ENCODE measurements at regions not wholly inside any gene's neighbourhood (a gene's known extent, or its start where the extent isn't known, plus 50 kb on each side); places are given as distances from the start of the nearest gene placed in this dataset.

DNA sequence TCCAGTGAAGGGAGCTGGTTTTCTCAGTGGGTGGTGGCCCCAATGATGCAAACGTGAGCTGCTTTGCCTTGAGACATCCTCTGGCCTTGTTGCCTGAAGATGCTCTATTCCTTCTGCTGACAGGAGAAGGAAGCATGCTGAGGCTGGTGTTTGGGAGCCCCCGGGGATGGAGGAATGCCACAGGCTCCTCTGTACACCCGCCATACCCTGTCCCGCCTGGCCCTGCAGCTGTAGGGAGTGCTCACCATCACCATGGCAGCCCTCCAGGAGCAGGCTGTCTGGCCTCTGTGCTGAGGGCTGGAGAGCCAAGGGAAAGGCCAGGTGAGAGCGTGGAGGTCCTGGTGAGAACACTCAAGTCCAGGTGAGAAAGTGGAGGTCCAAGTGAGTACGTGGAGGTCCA is 134.4 kb downstream of the MRPL36 start:
- no peaks in the 10 kb centered on the region for H3K79me2 ChIP-seq (ENCODE audit: insufficient read depth, low read depth, low read length)
- intact Hi-C loops (cut with micrococcal nuclease; ENCODE audit: unreplicated experiment) = no loop called here
- H3K4me2 ChIP-seq (ENCODE audit: low read length) = no peak overlapping the region
- no peak overlapping the region for H3K4me3 ChIP-seq (ENCODE audit: low read depth, low read length, poor library complexity, severe bottlenecking)
- H3K4me1 ChIP-seq (ENCODE audit: insufficient read depth, low read length, poor library complexity, severe bottlenecking) = no peaks in the 10 kb centered on the region
- H2AFZ ChIP-seq (ENCODE audit: low read length) = no peak overlapping the region
- TF ChIP-seq CTCF (conservative IDR thresholded peaks at IDR 0.05; ENCODE audit: low read length) (no peak), EZH2phosphoT487 (IDR thresholded peaks at IDR 0.05; ENCODE audit: borderline replicate concordance, low read depth, low read length) (no peak)
- BruUV-seq (replicated peaks) = no TSS peak
- no peak overlapping the region for H3K27ac ChIP-seq (ENCODE audit: low read depth, low read length, poor library complexity, severe bottlenecking)
- POLR2A ChIA-PET = interaction anchor here (0.5 kb wide), 1 partner anchor 13 kb away, joined by 3 read pairs; no protein-coding TSS in a partner anchor
- H3K36me3 ChIP-seq (ENCODE audit: insufficient read depth, low read length) = no peaks in the 10 kb centered on the region
- DNase-seq (ENCODE audit: low spot score) = no peak
- no peaks in the 10 kb centered on the region for H3K9me3 ChIP-seq (ENCODE audit: low read length)
- CTCF ChIA-PET (ENCODE audit: unreplicated experiment) = no interaction called here
- H4K20me1 ChIP-seq (ENCODE audit: insufficient read depth, low read length) = no peaks in the 10 kb centered on the region
- H3K9me2 ChIP-seq (ENCODE audit: insufficient read depth, low read length) = no peaks in the 10 kb centered on the region

DNA sequence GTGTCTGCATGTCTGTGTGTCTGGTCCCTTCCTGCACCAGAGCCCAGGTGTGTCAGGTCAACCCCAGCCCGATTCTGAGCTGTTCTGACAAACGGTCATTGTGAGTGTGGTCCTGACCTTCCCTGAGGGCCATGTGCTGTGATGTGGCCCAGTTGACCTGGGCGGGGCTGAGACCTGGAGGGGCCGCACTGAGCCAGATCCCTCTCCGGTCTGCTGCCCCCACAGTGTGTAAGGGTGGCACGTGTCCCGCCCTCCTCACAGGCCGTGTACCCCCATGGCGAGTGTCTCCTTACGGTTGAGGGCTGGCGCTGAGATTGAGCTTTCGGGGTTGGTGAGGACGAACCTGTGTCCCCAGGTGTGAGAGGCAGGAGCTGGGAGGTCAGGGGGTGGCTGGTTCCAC is 136.5 kb downstream of the MRPL36 start:
- intact Hi-C loops (cut with micrococcal nuclease; ENCODE audit: unreplicated experiment) = no loop called here

More for the DNA sequence above, 136.5 kb downstream of the MRPL36 start:
- H3K4me1 ChIP-seq (ENCODE audit: insufficient read depth, low read length, poor library complexity, severe bottlenecking) = no peaks in the 10 kb centered on the region
- no peak overlapping the region for H2AFZ ChIP-seq (ENCODE audit: low read length)
- H4K20me1 ChIP-seq (ENCODE audit: insufficient read depth, low read length) = no peaks in the 10 kb centered on the region
- H3K4me3 ChIP-seq (ENCODE audit: low read depth, low read length, poor library complexity, severe bottlenecking) = no peak overlapping the region
- no peak for DNase-seq (ENCODE audit: low spot score)
- POLR2A ChIA-PET = no interaction called here
- H3K4me2 ChIP-seq (ENCODE audit: low read length) = no peak overlapping the region
- H3K9me3 ChIP-seq (ENCODE audit: low read length) = no peaks in the 10 kb centered on the region
- H3K27ac ChIP-seq (ENCODE audit: low read depth, low read length, poor library complexity, severe bottlenecking) = no peak overlapping the region
- H3K9me2 ChIP-seq (ENCODE audit: insufficient read depth, low read length) = no peaks in the 10 kb centered on the region
- H3K79me2 ChIP-seq (ENCODE audit: insufficient read depth, low read depth, low read length) = no peaks in the 10 kb centered on the region
- TF ChIP-seq CTCF (conservative IDR thresholded peaks at IDR 0.05; ENCODE audit: low read length) (no peak), EZH2phosphoT487 (IDR thresholded peaks at IDR 0.05; ENCODE audit: borderline replicate concordance, low read depth, low read length) (no peak)
- CTCF ChIA-PET (ENCODE audit: unreplicated experiment) = no interaction called here
- no peaks in the 10 kb centered on the region for H3K36me3 ChIP-seq (ENCODE audit: insufficient read depth, low read length)
- BruUV-seq (replicated peaks) = no TSS peak

Measured in OCI-LY7 (cell line).